Activated naive CD8-positive, alpha-beta T cell treated with anti-CD3 and anti-CD28 coated beads, Interleukin-2, amount 50 U/mL, for 16 hours (primary cell): ENCODE measurements at regions not wholly inside any gene's neighbourhood (a gene's known extent, or its start where the extent isn't known, plus 50 kb on each side); places are given as distances from the start of the nearest gene placed in this dataset.
"Not testable (repeated sequence)": the region's sequence is repeated elsewhere in the genome, so short reads cannot be mapped to it uniquely, and the experiment has no call there.

Experiments
- DNase-seq: peaks from one replicate; pipeline ENCODE4 v3.0.0-alpha.2; 2020; ENCODE audit warnings: low read depth, low spot score

GRCh38 chr2:128596396-128597120, 277.9 kb upstream of the HS6ST1 start:
- no peak for DNase-seq

DNA sequence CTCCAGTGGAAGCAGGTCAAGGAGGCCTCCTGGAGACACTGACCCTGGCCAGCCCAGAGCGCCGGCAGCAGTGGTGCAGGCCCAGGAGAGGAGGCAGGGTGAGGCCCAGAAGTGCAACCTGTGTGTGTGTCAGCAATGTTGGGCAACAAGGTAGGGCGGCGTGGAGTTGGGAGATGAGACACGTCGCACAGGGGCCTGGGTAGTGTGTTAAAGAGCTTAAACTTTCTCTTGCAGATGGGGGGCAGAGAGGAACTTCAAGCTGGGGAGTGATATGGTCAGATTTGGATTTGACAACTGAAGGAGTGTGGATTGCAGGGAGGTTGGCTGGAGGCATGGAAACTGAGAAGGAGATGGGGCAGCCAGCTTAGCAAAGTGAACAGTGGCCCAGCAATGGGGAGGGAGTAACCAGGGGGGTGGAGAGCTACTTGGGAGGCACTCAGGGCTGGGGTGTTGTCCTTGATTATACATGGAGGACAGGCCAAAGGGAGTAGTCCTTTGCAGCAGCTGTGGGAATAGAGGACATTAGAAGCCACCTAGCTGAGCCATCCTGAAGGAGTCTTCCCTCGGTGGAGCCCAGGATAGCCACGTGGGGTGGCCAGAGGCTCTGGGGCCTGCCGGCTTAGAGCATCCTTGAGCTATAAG, 278.6 kb upstream of the HS6ST1 start:
- no peak for DNase-seq

DNA sequence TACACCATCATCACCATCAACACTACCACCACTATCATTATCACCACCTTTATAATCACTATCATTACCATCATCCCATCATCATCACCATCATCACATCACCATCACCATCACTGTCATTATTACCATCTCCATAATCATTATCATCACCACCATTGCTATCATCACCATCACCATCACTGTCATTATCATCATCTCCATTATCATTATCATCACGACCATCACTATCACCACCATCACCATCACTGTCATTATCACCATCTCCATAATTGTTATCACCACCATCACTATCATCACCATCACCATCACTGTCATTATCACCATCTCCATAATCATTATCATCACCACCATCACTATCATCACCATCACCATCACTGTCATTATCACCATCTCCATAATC, 279.6 kb upstream of the HS6ST1 start:
- not testable (repeated sequence) for DNase-seq

DNA sequence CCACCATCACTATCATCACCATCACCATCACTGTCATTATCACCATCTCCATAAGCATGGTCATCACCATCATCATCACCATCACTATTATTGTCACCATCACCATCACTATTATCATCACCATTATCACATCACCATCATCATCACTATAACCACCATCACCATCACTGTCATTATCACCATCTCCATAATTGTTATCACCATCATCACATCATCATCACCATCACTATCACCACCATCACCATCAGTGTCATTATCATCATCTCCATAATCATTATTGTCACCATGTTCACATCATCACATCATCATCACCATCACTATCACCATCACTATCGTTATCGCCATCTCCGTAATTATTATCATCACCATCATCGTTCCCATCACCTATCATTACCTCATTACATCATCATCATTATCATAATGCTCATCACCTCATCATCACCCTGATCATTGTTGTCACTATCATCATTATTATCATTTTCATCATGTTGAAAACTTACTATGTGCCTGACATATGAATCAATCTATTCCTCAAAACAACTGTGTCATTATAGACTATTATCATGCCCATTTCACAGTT, 280.3 kb upstream of the HS6ST1 start:
- no peak for DNase-seq

- no peak for DNase-seq
Observed at GRCh38 chr2:128599700-128600099, 281.0 kb upstream of the HS6ST1 start.

DNA sequence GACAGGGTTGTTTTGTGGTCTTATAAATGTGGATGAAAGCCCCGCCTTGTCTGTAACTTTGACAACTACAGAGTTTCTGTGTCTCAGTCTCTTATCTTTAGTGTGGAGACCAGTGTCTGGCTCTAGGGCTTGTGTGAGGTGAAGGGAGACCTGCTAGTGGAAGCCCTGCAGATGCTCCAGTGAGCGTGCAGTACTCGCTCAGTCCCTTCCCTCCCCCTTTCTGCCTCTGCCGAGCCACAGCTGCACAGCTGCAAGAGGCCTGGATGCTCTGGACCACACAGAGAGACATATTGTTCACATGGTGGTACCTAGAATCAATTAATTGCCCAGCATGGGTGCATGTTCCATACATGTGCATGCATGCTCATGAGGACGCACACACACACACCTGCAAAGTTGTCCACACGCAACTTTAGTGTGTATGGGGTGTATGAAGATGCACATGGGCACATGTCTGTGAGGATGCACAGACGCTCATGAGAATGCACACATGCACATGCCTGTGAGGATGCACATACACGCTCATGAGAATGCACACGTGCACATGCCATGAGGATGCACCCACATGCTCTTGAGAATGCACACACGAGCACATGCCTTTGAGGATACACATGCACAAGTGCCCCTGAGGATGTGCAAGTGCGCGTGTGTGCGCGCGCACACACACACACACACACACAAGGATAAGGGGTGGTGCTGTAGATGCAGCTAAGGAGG, 282.1 kb upstream of the HS6ST1 start:
- no peak for DNase-seq

DNA sequence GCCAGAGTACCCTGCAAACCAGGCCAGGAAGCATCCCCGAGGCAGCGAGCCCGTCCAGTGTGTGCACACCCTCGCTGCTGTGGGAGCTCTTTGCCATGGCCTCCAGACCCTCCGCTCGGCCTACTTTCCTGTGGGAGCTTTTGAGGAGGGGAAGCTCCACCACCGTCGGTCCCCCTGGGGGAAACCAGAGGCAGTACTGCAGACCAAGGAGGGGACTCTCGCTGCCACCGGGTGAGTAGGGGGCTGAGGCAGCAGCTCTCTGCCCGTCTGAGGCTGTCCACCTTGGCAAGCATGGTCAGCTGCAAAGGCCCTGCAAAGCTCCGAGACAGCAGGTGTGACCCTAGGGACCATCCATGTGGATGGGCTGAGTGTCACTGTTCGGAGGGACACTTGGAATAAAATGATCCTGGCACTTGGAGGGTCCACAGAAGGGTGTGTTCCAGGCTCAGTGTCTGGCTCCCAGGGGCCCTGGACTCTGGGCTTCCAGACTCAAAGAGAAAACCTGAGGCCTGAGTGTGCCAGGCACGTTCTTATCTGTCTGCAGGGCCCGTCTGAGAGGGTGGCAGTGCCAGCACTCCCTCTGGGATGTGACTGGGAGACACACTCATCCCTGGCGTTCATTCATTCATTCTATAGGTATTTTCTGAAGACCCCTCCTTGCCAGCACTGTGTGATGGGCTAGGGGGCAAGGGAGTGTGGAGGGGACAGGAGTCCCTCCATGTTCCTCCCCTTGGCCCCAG, 282.8 kb upstream of the HS6ST1 start:
- DNase-seq = no peak

GRCh38 chr2:128602038-128602698, 283.5 kb upstream of the HS6ST1 start:
- DNase-seq = no peak

- no peak for DNase-seq
Observed at GRCh38 chr2:128602699-128603101, 284.0 kb upstream of the HS6ST1 start.

- no peak for DNase-seq
Observed at GRCh38 chr2:128603411-128603924, 284.8 kb upstream of the HS6ST1 start.

GRCh38 chr2:128604045-128604444, 285.4 kb upstream of the HS6ST1 start:
- DNase-seq = no peak

DNA sequence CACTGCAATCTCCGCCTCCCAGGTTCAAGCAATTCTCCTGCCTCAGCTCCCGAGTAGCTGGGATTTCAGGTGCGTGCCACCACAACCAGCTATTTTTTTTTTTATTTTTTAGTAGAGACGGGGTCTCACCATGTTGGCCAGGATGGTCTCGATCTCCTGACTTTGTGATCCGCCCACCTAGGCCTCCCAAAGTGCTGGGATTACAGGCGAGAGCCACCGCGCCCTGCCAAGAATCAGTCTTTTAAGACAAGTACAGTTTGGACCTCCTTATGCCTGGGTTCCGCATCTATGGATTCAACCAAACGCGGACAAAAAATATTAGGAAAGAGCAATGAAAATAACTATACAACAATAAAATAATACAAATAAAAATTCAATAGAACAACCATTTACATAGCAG, 285.9 kb upstream of the HS6ST1 start:
- DNase-seq = not testable (repeated sequence)

- DNase-seq = no peak
Observed at GRCh38 chr2:128605421-128605820, 286.8 kb upstream of the HS6ST1 start.

GRCh38 chr2:128605931-128606330, 287.3 kb upstream of the HS6ST1 start:
- DNase-seq = no peak

- DNase-seq = no peak
Observed at GRCh38 chr2:128606837-128607236, 288.2 kb upstream of the HS6ST1 start.

- no peak for DNase-seq
Observed at GRCh38 chr2:128607440-128607839, 288.8 kb upstream of the HS6ST1 start.

DNA sequence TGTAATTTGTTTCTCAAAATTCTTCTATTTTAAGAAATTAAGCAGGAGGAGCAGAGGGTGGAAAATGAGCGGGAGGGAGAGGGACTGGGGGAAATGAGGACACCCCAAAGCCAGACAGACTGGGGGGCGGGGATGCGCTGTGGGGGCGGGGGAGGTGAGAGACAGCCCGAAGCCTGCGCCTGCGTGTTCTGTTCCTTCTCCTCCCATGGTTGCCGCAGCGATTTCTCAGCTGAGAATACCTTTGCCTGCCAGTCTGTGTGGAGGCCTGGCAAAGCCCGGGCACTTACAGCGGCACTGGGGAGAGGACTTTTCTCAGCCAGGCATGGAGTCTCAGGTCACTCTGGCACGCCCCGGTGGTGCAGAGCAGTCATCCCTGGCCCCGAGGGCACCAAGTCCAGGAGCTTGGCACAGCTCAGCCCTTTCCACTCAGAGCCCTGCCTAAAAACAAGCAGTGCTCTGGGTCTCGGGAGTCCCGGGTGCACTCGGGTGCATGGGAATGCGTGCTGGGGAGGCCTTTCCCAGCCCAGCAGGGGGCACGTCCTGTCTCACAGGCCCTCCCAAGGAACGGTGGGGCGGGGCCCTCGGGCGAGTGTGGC, 289.3 kb upstream of the HS6ST1 start:
- DNase-seq = no peak

- DNase-seq = no peak
Observed at GRCh38 chr2:128608921-128609880, 290.5 kb upstream of the HS6ST1 start.

DNA sequence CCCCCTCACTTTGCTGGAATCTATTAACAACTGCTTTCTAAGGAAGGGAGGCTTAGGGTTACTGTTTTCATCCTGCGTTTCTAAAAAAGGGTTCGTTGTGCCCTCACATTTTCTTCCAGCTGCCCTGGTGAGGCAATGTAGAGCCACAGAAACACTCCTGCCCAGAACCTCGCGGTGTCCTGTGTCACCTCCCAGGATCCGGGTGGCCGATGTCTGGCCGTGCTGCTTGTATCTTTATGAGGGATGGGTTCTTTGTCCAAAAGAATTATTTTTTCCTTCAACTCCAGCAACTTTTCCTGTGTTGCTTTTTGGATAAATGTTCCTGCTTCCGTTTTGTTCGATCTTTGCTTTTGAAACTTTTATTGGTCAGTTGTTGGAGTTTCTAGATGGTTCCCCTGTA, 291.8 kb upstream of the HS6ST1 start:
- no peak for DNase-seq
